Activated naive CD4-positive, alpha-beta T cell treated with anti-CD3 and anti-CD28 coated beads for 36 hours (primary cell): ENCODE measurements at regions not wholly inside any gene's neighbourhood (a gene's known extent, or its start where the extent isn't known, plus 50 kb on each side); places are given as distances from the start of the nearest gene placed in this dataset.
"Not testable (repeated sequence)": the region's sequence is repeated elsewhere in the genome, so short reads cannot be mapped to it uniquely, and the experiment has no call there.

Source experiments
- CTCF ChIA-PET: fragments of 350-600 bp; sonication (Branson Sonifier 250); formaldehyde crosslinking; loops from one replicate; lab custom pipeline; 2021; ENCODE audit warnings: antibody characterized with exemption; lab: Charles Lee
- DNase-seq: peaks from one replicate; pipeline ENCODE4 v3.0.0-alpha.2; 2020
- H3K27ac Mint-ChIP-seq: one replicate; pipeline ENCODE4 v1.8.0; 2021; ENCODE audit warnings: mild to moderate bottlenecking, mixed read lengths
- H3K27me3 Mint-ChIP-seq: one replicate; pipeline ENCODE4 v1.8.0; 2021; ENCODE audit warnings: low read depth, mixed read lengths
- H3K36me3 Mint-ChIP-seq: one replicate; pipeline ENCODE4 v1.8.0; 2021; ENCODE audit warnings: low read depth, mixed read lengths
- H3K4me1 Mint-ChIP-seq: one replicate; pipeline ENCODE4 v1.8.0; 2021; ENCODE audit warnings: low read depth, mixed read lengths
- H3K4me3 Mint-ChIP-seq: one replicate; pipeline ENCODE4 v1.8.0; 2021; ENCODE audit warnings: mild to moderate bottlenecking, moderate library complexity, mixed read lengths
- H3K9me3 Mint-ChIP-seq: one replicate; pipeline ENCODE4 v1.8.0; 2021; ENCODE audit warnings: mixed read lengths
- intact Hi-C: fragments of 100-400 bp; cut with micrococcal nuclease; formaldehyde crosslinking; loops from one replicate; pipeline ENCODE4 v1.15.1; 2023

DNA sequence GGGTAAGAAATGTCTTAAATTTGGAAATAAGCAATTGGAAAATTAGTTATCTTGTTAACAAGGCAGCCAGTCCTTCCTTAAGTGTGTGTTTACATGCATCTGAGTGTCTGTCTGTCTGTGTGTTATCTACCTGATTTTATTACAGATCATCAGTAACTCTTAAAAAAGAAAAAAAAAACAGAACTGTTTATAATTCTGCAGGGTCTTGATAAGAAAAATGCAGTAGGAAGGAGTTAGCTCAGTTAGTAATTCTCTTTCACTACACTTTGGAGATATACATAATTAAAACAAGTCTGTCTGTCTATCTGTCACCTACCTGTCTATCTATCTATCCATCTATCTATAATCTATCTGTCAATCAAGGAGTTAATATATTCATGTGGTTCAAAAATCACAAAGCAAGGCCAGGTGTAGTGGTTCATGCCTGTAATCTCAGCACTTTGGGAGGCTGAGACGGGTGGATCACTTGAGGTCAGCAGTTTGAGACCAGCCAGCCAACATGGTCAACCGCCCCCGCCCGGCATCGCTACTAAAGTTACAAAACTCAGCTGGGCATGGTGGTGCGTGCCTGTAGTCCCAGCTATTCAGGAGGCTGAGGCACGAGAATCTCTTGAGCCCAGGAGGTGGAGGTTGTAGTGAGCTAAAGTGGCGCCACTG, 135.5 kb upstream of the SGO1 start:
- DNase-seq: no peak
- intact Hi-C loops: loop anchor here (10.0 kb wide), 1 partner anchor 437 kb away; no protein-coding TSS in a partner anchor
- H3K4me3 Mint-ChIP-seq: no peak overlapping the region
- no peak overlapping the region for H3K27ac Mint-ChIP-seq
- no peaks in the 10 kb centered on the region for H3K27me3 Mint-ChIP-seq
- H3K4me1 Mint-ChIP-seq: no peaks in the 10 kb centered on the region
- CTCF ChIA-PET: no interaction called here
- H3K9me3 Mint-ChIP-seq: no peaks in the 10 kb centered on the region
- H3K36me3 Mint-ChIP-seq: no peaks in the 10 kb centered on the region

DNA sequence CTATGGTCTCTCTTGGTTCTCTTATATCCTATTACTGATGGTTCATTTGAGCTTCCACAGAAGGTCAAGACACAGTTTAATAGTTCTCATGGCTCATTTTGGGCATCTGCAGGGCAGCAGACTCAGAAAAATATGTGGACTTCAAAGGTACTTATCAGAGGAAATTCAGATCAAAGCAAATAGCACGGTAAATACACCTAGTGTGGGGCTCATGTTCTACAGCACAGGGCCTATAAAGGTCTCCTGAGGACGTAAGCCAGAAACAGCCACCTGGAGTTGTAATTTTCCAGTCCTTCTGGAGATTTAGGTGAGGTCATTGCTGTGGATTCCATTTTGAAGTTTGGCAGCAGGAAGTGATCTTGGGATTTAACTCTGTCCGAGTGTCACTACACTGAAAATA, 134.5 kb upstream of the SGO1 start:
- Mint-ChIP-seq H3K9me3 (no peaks in the 10 kb centered on the region), H3K36me3 (no peaks in the 10 kb centered on the region), H3K27me3 (no peaks in the 10 kb centered on the region), H3K4me1 (no peaks in the 10 kb centered on the region), H3K4me3 (no peak overlapping the region), H3K27ac (no peak overlapping the region)
- intact Hi-C loops: loop anchor here (10.0 kb wide), 1 partner anchor 436 kb away; no protein-coding TSS in a partner anchor
- no peak for DNase-seq
- CTCF ChIA-PET: no interaction called here

DNA sequence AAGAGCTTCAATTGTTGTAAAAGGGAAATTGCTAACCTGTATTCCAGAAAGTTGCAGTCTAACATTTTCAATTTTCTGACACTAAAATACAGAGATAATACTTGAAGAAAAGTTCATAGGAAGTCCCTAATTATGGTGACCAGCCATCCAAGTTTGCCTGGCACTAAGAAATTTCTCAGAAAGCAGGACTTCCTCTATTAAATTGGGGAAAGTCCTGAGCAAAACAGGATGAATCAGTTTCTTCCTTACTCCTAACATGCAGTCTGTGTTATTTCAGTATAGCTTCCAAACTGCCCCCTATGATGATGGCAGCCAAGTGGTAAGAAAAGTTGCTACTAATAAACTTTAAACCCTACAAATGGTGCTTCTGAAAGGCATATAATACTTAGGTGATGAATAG, 133.5 kb upstream of the SGO1 start:
- no peaks in the 10 kb centered on the region for H3K27me3 Mint-ChIP-seq
- no peaks in the 10 kb centered on the region for H3K9me3 Mint-ChIP-seq
- CTCF ChIA-PET: interaction anchor here (0.7 kb wide), 1 partner anchor 432 kb away, joined by 3 read pairs; no protein-coding TSS in a partner anchor
- no peaks in the 10 kb centered on the region for H3K36me3 Mint-ChIP-seq
- intact Hi-C loops: no loop called here
- no peak overlapping the region for H3K27ac Mint-ChIP-seq
- H3K4me3 Mint-ChIP-seq: no peak overlapping the region
- no peaks in the 10 kb centered on the region for H3K4me1 Mint-ChIP-seq
- DNase-seq: no peak

DNA sequence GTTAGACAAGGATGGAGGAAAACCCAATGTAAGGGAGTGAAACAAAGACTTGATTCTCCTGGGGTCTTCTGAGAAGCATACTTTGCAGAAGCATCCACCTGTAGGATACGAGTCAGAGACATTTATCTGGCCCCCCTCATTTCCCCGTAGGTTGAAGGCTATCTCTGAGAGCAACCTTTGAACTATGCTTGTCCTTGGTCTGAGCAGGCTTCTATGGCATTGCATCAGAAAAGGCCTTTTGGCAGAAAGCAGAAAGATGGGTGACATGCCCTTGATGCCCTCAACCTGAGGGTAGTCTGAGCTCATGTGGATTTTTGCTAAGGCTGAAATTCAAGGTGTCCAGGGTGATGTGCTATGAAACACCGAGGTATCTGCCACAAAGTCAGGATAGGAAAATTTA, 131.6 kb upstream of the SGO1 start:
- intact Hi-C loops: no loop called here
- Mint-ChIP-seq H3K9me3 (no peaks in the 10 kb centered on the region), H3K4me1 (no peaks in the 10 kb centered on the region), H3K36me3 (no peaks in the 10 kb centered on the region), H3K4me3 (no peak overlapping the region), H3K27me3 (no peaks in the 10 kb centered on the region), H3K27ac (no peak overlapping the region)
- DNase-seq: no peak
- CTCF ChIA-PET: no interaction called here

DNA sequence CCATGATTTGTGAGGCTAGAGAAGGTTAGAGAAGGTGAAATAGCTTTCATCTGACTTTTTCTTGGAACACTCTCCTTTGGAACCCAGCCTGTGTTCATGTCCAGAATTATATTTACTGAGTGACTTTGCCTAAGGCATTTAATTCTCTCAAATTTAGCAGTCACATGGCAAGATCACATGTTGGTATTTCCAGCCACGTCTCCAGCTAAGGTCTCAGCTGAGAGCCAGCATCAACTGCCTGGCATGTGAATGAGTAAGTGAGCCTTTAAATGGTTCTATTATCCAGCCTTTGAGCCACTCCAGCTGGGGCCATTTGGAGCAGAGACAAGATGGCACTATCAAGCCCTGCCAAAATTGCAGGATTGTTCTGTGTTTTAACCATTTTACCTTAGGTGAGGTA, 130.2 kb upstream of the SGO1 start:
- CTCF ChIA-PET: no interaction called here
- Mint-ChIP-seq H3K9me3 (no peaks in the 10 kb centered on the region), H3K4me3 (no peak overlapping the region), H3K27me3 (no peaks in the 10 kb centered on the region), H3K36me3 (no peaks in the 10 kb centered on the region), H3K4me1 (no peaks in the 10 kb centered on the region), H3K27ac (no peak overlapping the region)
- intact Hi-C loops: no loop called here
- DNase-seq: no peak

DNA sequence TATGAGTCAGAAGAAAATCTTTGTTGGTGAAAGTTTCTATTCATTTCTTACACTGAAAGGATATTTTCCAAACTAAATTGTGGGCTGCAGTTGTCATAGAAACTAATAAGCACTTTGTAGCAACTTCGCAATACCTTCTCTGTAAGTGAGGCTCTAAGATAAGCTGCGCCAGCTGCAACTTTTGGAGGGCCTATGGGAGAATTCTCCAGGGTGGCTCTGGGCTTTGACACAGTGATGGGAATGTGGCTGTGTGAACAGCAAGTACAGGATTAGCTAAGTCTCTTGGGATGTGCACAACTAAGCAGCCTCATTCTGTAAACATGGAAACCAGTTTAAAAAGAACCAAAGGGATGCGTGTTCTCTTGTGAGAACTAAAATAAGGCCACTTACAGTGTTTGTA, 124.6 kb upstream of the SGO1 start:
- Mint-ChIP-seq H3K36me3 (no peaks in the 10 kb centered on the region), H3K27me3 (no peaks in the 10 kb centered on the region), H3K27ac (no peak overlapping the region), H3K4me1 (no peaks in the 10 kb centered on the region), H3K9me3 (no peaks in the 10 kb centered on the region), H3K4me3 (no peak overlapping the region)
- no peak for DNase-seq
- intact Hi-C loops: no loop called here
- CTCF ChIA-PET: no interaction called here

DNA sequence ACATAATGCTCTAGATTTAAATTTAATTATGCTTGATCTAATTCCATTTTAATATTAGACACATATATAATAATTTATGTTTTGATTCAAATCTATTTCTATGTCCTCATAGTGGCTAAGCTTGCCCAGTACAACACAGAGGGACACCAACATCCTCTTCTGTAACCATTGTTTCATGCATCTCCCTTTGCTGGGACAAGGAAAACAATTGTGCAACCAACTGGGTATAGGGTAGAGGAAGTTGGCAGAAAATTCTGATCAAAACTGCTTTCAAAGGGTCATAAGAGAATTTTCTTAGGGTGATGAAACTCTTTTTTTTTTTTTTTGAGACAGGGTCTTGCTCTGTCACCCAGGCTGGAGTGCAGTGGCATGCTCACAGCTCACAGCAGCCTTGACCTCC, 121.4 kb upstream of the SGO1 start:
- Mint-ChIP-seq H3K9me3 (no peaks in the 10 kb centered on the region), H3K27me3 (no peaks in the 10 kb centered on the region), H3K27ac (no peak overlapping the region), H3K4me3 (no peak overlapping the region), H3K36me3 (no peaks in the 10 kb centered on the region), H3K4me1 (no peaks in the 10 kb centered on the region)
- DNase-seq: no peak
- intact Hi-C loops: no loop called here
- CTCF ChIA-PET: no interaction called here

DNA sequence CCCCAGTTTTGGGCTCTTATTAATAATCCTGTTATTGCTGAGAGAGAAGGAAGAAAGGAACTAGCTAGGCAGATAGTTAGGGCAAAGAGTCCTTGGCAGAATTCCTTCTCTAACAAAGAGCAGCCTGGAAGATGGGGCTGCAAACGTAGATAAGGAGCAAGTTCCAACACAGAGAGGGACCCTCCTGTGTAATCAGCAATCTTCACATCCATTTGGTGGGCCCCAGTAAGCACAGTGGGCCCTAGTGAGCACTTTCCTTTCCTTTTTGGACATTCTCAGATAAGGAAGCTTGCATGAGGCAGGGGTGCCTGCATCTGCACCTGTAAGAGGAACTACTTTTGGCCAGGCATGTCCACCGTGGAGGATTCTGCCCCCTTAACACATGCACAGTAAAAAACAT, 119.6 kb upstream of the SGO1 start:
- CTCF ChIA-PET: interaction anchor here (0.6 kb wide), 1 partner anchor 434 kb away, joined by 3 read pairs; no protein-coding TSS in a partner anchor
- Mint-ChIP-seq H3K27me3 (no peaks in the 10 kb centered on the region), H3K27ac (no peak overlapping the region), H3K36me3 (no peaks in the 10 kb centered on the region), H3K9me3 (no peaks in the 10 kb centered on the region), H3K4me1 (no peaks in the 10 kb centered on the region), H3K4me3 (no peak overlapping the region)
- DNase-seq: no peak
- intact Hi-C loops: no loop called here

DNA sequence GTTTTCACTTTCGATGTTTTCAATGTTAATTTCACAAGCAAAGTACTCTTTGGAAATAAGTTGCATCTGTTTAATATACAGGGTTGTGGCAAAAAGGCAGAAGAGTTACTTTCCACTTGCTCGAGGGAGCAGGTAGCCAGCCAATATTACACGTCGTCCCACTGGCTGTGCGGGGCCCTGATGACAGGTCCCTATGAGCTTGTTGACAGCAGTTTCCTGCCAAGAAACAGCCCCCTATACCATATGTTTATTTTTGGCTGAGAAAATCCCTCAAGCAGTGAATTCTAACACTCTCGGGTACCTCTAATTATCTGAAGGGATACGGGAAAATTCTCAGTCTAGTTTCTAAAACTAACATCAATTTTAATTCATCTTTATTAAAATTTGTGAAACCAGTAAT, 116.8 kb upstream of the SGO1 start:
- Mint-ChIP-seq H3K27ac (no peak overlapping the region), H3K4me1 (no peaks in the 10 kb centered on the region), H3K9me3 (no peaks in the 10 kb centered on the region), H3K36me3 (no peaks in the 10 kb centered on the region), H3K4me3 (no peak overlapping the region), H3K27me3 (no peaks in the 10 kb centered on the region)
- CTCF ChIA-PET: interaction anchor here (0.7 kb wide), 1 partner anchor 114 kb away, joined by 3 read pairs; no protein-coding TSS in a partner anchor
- intact Hi-C loops: no loop called here
- DNase-seq: no peak

DNA sequence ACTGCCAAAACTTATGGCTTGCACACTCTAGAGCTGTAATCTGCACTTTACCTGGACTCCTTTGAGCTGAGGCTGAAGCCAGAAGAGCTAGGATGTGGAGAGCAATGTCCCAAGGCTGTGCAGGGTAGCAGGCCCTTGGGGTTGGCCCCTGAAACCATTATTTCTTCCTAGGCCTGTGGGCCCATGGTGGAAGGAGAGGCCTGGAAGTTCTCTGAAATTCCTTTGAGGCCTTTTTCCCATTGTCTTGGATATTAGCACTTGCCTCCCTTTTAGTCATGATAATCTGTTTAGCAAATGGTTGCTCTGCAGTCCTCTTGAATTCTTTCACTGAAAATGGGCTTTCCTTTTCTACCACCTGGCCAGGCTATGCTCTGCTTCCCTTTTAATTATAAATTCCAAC, 102.0 kb upstream of the SGO1 start:
- Mint-ChIP-seq H3K27ac (no peak overlapping the region), H3K27me3 (no peaks in the 10 kb centered on the region), H3K9me3 (peaks cover 34% of the 10 kb centered on the region), H3K4me3 (no peak overlapping the region), H3K36me3 (peaks cover 10% of the 10 kb centered on the region), H3K4me1 (no peaks in the 10 kb centered on the region)
- CTCF ChIA-PET: no interaction called here
- no peak for DNase-seq
- intact Hi-C loops: no loop called here

DNA sequence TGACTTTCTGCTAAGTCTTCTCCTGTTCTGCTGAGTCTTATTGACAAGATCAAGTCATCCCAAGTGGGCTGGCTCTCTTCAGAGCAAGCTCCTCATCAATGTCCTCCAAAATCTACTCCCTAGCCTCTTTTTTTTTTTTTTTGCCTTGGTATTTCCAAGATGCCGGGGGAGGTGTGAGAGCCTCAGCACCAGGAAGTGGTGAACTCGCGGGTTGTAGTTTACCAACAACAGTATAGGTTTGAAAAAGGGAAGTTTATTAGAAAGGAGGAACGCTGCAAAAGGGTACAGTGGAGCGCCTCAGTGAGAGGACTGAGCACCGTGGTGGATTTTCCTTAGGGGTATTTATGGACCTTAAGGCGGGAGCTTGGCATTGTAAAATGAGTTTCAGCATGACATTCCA, 94.3 kb upstream of the SGO1 start:
- no peak overlapping the region for H3K4me3 Mint-ChIP-seq

DNA sequence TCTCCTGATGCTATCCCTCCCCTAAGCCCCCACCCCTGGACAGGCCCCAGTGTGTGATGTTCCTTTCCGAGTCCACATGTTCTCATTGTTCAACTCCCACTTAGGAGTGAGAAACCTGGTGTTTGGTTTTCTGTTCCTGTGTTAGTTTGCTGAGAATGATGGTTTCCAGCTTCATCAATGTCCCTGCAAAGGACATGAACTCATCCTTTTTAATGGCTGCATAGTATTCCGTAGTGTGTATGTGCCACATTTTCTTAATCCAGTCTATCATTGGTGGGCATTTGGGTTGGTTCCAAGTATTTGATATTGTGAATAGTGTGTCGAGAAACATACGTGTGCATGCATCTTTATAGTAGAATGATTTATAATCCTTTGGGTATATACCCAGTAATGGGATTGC, 80.0 kb upstream of the SGO1 start:
- H3K27me3 Mint-ChIP-seq, DNase-seq, H3K27ac Mint-ChIP-seq, H3K4me3 Mint-ChIP-seq, intact Hi-C loops, H3K36me3 Mint-ChIP-seq, H3K4me1 Mint-ChIP-seq, CTCF ChIA-PET: not testable (repeated sequence)
- peaks cover 16% of the 10 kb centered on the region for H3K9me3 Mint-ChIP-seq

More for the DNA sequence above, 94.3 kb upstream of the SGO1 start:
- peaks cover 6% of the 10 kb centered on the region for H3K4me1 Mint-ChIP-seq
- intact Hi-C loops: no loop called here
- no peak overlapping the region for H3K27ac Mint-ChIP-seq
- H3K36me3 Mint-ChIP-seq: peaks cover 6% of the 10 kb centered on the region
- H3K9me3 Mint-ChIP-seq: peaks cover 15% of the 10 kb centered on the region
- CTCF ChIA-PET: no interaction called here
- peaks cover 7% of the 10 kb centered on the region for H3K27me3 Mint-ChIP-seq
- no peak for DNase-seq

DNA sequence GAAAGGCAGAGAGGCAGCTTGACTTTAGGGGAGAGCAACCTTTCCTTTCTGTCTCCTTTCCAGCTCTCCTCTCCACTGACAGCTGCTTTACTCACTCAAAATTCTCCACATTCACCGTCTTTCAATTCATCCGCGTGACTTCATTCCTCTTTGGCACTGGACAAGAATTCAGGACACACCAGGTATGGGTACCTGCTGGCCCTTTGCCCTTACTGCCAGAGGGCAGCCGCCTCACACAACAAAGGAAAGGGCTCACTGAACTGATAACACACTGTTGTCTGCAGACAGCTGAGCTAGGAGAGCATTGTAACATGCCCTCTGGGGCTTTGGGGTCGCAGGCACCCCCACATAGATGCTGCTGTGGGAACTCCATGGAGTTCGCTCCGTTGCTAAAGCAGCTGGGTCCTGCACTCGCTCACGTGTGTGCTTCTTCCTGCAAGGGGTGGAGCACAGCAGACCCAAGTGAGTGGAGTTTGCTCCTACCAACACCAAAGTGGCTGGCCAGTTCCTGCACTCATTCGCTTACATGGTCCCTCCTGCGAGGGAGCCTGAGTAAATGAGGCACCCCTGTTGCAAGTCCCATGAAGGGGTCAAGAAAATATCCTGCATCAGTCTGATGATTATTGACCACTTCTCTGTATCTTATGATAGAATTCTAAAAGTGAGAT, 79.0 kb upstream of the SGO1 start:
- intact Hi-C loops: no loop called here
- CTCF ChIA-PET: no interaction called here
- Mint-ChIP-seq H3K9me3 (peaks cover 16% of the 10 kb centered on the region), H3K27ac (no peak overlapping the region), H3K4me1 (no peaks in the 10 kb centered on the region), H3K27me3 (peaks cover 2% of the 10 kb centered on the region), H3K4me3 (no peak overlapping the region), H3K36me3 (peaks cover 7% of the 10 kb centered on the region)
- DNase-seq: no peak
